ENCODE measurements at regions not wholly inside any gene's neighbourhood (a gene's known extent, or its start where the extent isn't known, plus 50 kb on each side); places are given as distances from the start of the nearest gene placed in this dataset.

GRCh38 chr3:127477396-127477795, 113.1 kb downstream of the TPRA1 start:
- Mint-ChIP-seq H3K27me3 (no peaks in the 10 kb centered on the region), H3K36me3 (no peaks in the 10 kb centered on the region), H3K27ac (no peak overlapping the region), H3K4me1 (ENCODE audit: unreplicated experiment) (no peaks in the 10 kb centered on the region), H3K4me3 (no peak overlapping the region), H3K9me3 (no peaks in the 10 kb centered on the region)
- no peak for TF ChIP-seq CTCF (conservative IDR thresholded peaks at IDR 0.05)
- no peak for DNase-seq (ENCODE audit: extremely low spot score, unreplicated experiment)

GRCh38 chr3:127476936-127477335, 113.6 kb downstream of the TPRA1 start:
- no peak for TF ChIP-seq CTCF (conservative IDR thresholded peaks at IDR 0.05)
- Mint-ChIP-seq H3K27me3 (no peaks in the 10 kb centered on the region), H3K36me3 (no peaks in the 10 kb centered on the region), H3K9me3 (no peaks in the 10 kb centered on the region), H3K27ac (no peak overlapping the region), H3K4me3 (no peak overlapping the region), H3K4me1 (ENCODE audit: unreplicated experiment) (no peaks in the 10 kb centered on the region)
- DNase-seq (ENCODE audit: extremely low spot score, unreplicated experiment), result no peak

- Mint-ChIP-seq H3K36me3 (no peaks in the 10 kb centered on the region), H3K4me3 (no peak overlapping the region), H3K9me3 (no peaks in the 10 kb centered on the region), H3K4me1 (ENCODE audit: unreplicated experiment) (no peaks in the 10 kb centered on the region), H3K27me3 (no peaks in the 10 kb centered on the region), H3K27ac (no peak overlapping the region)
- DNase-seq (ENCODE audit: extremely low spot score, unreplicated experiment), result no peak
- no peak for TF ChIP-seq CTCF (conservative IDR thresholded peaks at IDR 0.05)
These were observed 114.4 kb downstream of the TPRA1 start for GRCh38 chr3:127475975-127476705.

- Mint-ChIP-seq H3K27me3 (no peaks in the 10 kb centered on the region), H3K27ac (no peak overlapping the region), H3K4me1 (ENCODE audit: unreplicated experiment) (no peaks in the 10 kb centered on the region), H3K4me3 (no peak overlapping the region), H3K36me3 (no peaks in the 10 kb centered on the region), H3K9me3 (no peaks in the 10 kb centered on the region)
- DNase-seq (ENCODE audit: extremely low spot score, unreplicated experiment), result no peak
- TF ChIP-seq CTCF (conservative IDR thresholded peaks at IDR 0.05), result no peak
These were observed 115.1 kb downstream of the TPRA1 start for GRCh38 chr3:127475391-127475790.

GRCh38 chr3:127473244-127474024, 117.1 kb downstream of the TPRA1 start:
- no peaks in the 10 kb centered on the region for H3K4me1 Mint-ChIP-seq (ENCODE audit: unreplicated experiment)
- no peaks in the 10 kb centered on the region for H3K27me3 Mint-ChIP-seq
- H3K27ac Mint-ChIP-seq, result no peak overlapping the region
- TF ChIP-seq CTCF (conservative IDR thresholded peaks at IDR 0.05), result peak; percentile 65
- no peaks in the 10 kb centered on the region for H3K9me3 Mint-ChIP-seq
- H3K36me3 Mint-ChIP-seq, result no peaks in the 10 kb centered on the region
- no peak overlapping the region for H3K4me3 Mint-ChIP-seq
- no peak for DNase-seq (ENCODE audit: extremely low spot score, unreplicated experiment)
